HG03060 (cell line): ENCODE measurements at regions not wholly inside any gene's neighbourhood (a gene's known extent, or its start where the extent isn't known, plus 50 kb on each side); places are given as distances from the start of the nearest gene placed in this dataset.
"Not testable (repeated sequence)": the region's sequence is repeated elsewhere in the genome, so short reads cannot be mapped to it uniquely, and the experiment has no call there.

Experiments used
- ATAC-seq: cut with Tn5 transposase; IDR thresholded peaks from one replicate; pipeline ENCODE4 v1.9.1; 2021; ENCODE audit warnings: low read depth, moderate number of reproducible peaks; ENCODE audit not compliant: unreplicated experiment

GRCh38 chr20:25991756-25992130 is 295.1 kb upstream of the ZNF337 start:
- ATAC-seq, result no peak

GRCh38 chr20:25991051-25991755 is 294.6 kb upstream of the ZNF337 start:
- no peak for ATAC-seq

GRCh38 chr20:25989686-25990085 is 293.0 kb upstream of the ZNF337 start:
- not testable (repeated sequence) for ATAC-seq

- ATAC-seq, result no peak
Measured at GRCh38 chr20:25989196-25989595, 292.5 kb upstream of the ZNF337 start.

- not testable (repeated sequence) for ATAC-seq
Measured at GRCh38 chr20:25987928-25988560, 291.4 kb upstream of the ZNF337 start.

GRCh38 chr20:25987073-25987927 is 290.6 kb upstream of the ZNF337 start:
- ATAC-seq, result no peak

- ATAC-seq, result no peak
Measured at GRCh38 chr20:25985597-25985996, 288.9 kb upstream of the ZNF337 start.

- ATAC-seq, result no peak
Measured at GRCh38 chr20:25984933-25985332, 288.3 kb upstream of the ZNF337 start.

- ATAC-seq, result not testable (repeated sequence)
Measured at GRCh38 chr20:25982701-25983100, 286.0 kb upstream of the ZNF337 start.

GRCh38 chr20:25978450-25979190 is 282.0 kb upstream of the ZNF337 start:
- ATAC-seq, result not testable (repeated sequence)

GRCh38 chr20:25975816-25976215 is 279.2 kb upstream of the ZNF337 start:
- ATAC-seq, result not testable (repeated sequence)

- ATAC-seq, result not testable (repeated sequence)
Measured at GRCh38 chr20:25965203-25965602, 268.6 kb upstream of the ZNF337 start.

- not testable (repeated sequence) for ATAC-seq
Measured at GRCh38 chr20:25953876-25954275, 257.2 kb upstream of the ZNF337 start.

- not testable (repeated sequence) for ATAC-seq
Measured at GRCh38 chr20:25935230-25935629, 238.6 kb upstream of the ZNF337 start.

GRCh38 chr20:25932806-25933205 is 236.2 kb upstream of the ZNF337 start:
- not testable (repeated sequence) for ATAC-seq

GRCh38 chr20:25932170-25932569 is 235.5 kb upstream of the ZNF337 start:
- ATAC-seq, result not testable (repeated sequence)

- not testable (repeated sequence) for ATAC-seq
Measured at GRCh38 chr20:25902321-25902720, 205.7 kb upstream of the ZNF337 start.

- not testable (repeated sequence) for ATAC-seq
Measured at GRCh38 chr20:25898663-25899062, 202.0 kb upstream of the ZNF337 start.

GRCh38 chr20:25879096-25879495 is 182.4 kb upstream of the ZNF337 start:
- ATAC-seq, result not testable (repeated sequence)

- not testable (repeated sequence) for ATAC-seq
Measured at GRCh38 chr20:25868650-25868979, 172.0 kb upstream of the ZNF337 start.
